CD14-positive monocyte (primary cell): ENCODE measurements at regions not wholly inside any gene's neighbourhood (a gene's known extent, or its start where the extent isn't known, plus 50 kb on each side); places are given as distances from the start of the nearest gene placed in this dataset.
A peak's percentile ranks its signal among the peaks of the same experiment; 100 is the strongest.

ENCODE experiments used
- DNase-seq, 3 donors: peaks; one replicate each; pipeline ENCODE4 v3.0.0-alpha.2; 2011 to 2022
- H2AFZ ChIP-seq: 2 replicates; pipeline ENCODE4 v1.6.0; 2012; ENCODE audit warnings: mild to moderate bottlenecking, low read depth, low read length, inconsistent platforms; ENCODE audit not compliant: insufficient read depth, poor library complexity, severe bottlenecking
- H3K27ac ChIP-seq, 2 donors: 1 replicate in 1 of 2; 2 replicates in 1 of 2; pipeline ENCODE4 v1.5.1; 2012 to 2013; ENCODE audit warnings: low read length in 2 of 2, control low read depth in 1 of 2, inconsistent platforms in 1 of 2, low read depth in 1 of 2, mild to moderate bottlenecking in 1 of 2
- H3K27me3 ChIP-seq, 2 donors: one replicate each; pipeline versions ENCODE4 v1.6.0 to v1.6.1; 2011 to 2013; ENCODE audit warnings: low read length in 2 of 2; ENCODE audit not compliant: control insufficient read depth in 2 of 2, insufficient read depth in 2 of 2
- H3K36me3 ChIP-seq, 2 donors: replicated peaks in 1 of 2; 1 replicate in 1 of 2; 2 replicates in 1 of 2; pipeline versions ENCODE4 v1.5.1 to v1.6.1; 2012 to 2013; ENCODE audit warnings: low read length in 2 of 2, control low read depth in 1 of 2, inconsistent platforms in 1 of 2, mild to moderate bottlenecking in 1 of 2; ENCODE audit not compliant: insufficient read depth in 2 of 2, control insufficient read depth in 1 of 2
- H3K4me1 ChIP-seq, 2 donors: 1 replicate in 1 of 2; 2 replicates in 1 of 2; pipeline versions ENCODE4 v1.5.1 to v1.6.1; 2012 to 2013; ENCODE audit warnings: low read length in 2 of 2, control low read depth in 1 of 2, inconsistent platforms in 1 of 2, mild to moderate bottlenecking in 1 of 2, moderate library complexity in 1 of 2; ENCODE audit not compliant: insufficient read depth in 2 of 2, control insufficient read depth in 1 of 2
- H3K4me2 ChIP-seq: replicated peaks from 2 replicates; pipeline ENCODE3; 2012; ENCODE audit warnings: low read length, moderate library complexity, mild to moderate bottlenecking; ENCODE audit not compliant: poor library complexity, severe bottlenecking; ENCODE audit errors: extremely low read depth
- H3K4me3 ChIP-seq, 3 experiments: fragments of 200-600 bp in 1 of 3; sonication (generic) in 1 of 3; replicated peaks in 1 of 3; 1 replicate in 2 of 3; 2 replicates in 1 of 3; pipeline ENCODE4 v1.5.1; 2011 to 2013; ENCODE audit warnings: low read length in 3 of 3, mild to moderate bottlenecking in 3 of 3, control low read depth in 2 of 3, low read depth in 2 of 3, inconsistent platforms in 1 of 3, moderate library complexity in 1 of 3
- H3K79me2 ChIP-seq: 2 replicates; pipeline ENCODE4 v1.6.0; 2012; ENCODE audit warnings: mild to moderate bottlenecking, control low read depth, inconsistent platforms, low read length, moderate library complexity; ENCODE audit not compliant: insufficient read depth
- H3K9ac ChIP-seq: 2 replicates; pipeline ENCODE4 v1.6.0; 2017; ENCODE audit warnings: low read length, mild to moderate bottlenecking; ENCODE audit not compliant: insufficient read depth, poor library complexity, severe bottlenecking
- H3K9me3 ChIP-seq, 2 donors: replicated peaks in 1 of 2; 1 replicate in 1 of 2; 2 replicates in 1 of 2; pipeline versions ENCODE4 v1.5.1 to v1.6.1; 2012 to 2013; ENCODE audit warnings: low read length in 2 of 2, control low read depth in 1 of 2; ENCODE audit not compliant: control insufficient read depth in 1 of 2, insufficient read depth in 1 of 2
- H4K20me1 ChIP-seq: 2 replicates; pipeline ENCODE4 v1.6.0; 2012; ENCODE audit warnings: mild to moderate bottlenecking, low read length, control low read depth, moderate library complexity; ENCODE audit not compliant: insufficient read depth
- H3K27ac Mint-ChIP-seq, 7 donors: one replicate each; pipeline ENCODE4 v1.8.0; 2020; ENCODE audit warnings: mild to moderate bottlenecking in 7 of 7, mixed read lengths in 7 of 7, moderate library complexity in 6 of 7, inconsistent platforms in 2 of 7
- H3K27me3 Mint-ChIP-seq, 3 donors: one replicate each; pipeline ENCODE4 v1.8.0; 2021 to 2022; ENCODE audit warnings: low read depth in 3 of 3, mild to moderate bottlenecking in 3 of 3, mixed read lengths in 3 of 3, moderate library complexity in 3 of 3, inconsistent platforms in 1 of 3
- H3K36me3 Mint-ChIP-seq, 2 donors: one replicate each; pipeline ENCODE4 v1.8.0; 2020; ENCODE audit warnings: mixed read lengths in 2 of 2, inconsistent platforms in 1 of 2, mild to moderate bottlenecking in 1 of 2
- H3K4me1 Mint-ChIP-seq: one replicate; pipeline ENCODE4 v1.8.0; 2020; ENCODE audit warnings: mild to moderate bottlenecking, mixed read lengths
- H3K4me3 Mint-ChIP-seq, 2 donors: one replicate each; pipeline ENCODE4 v1.8.0; 2020; ENCODE audit warnings: mild to moderate bottlenecking in 2 of 2, mixed read lengths in 2 of 2, moderate library complexity in 1 of 2
- H3K9me3 Mint-ChIP-seq, 7 donors: one replicate each; pipeline ENCODE4 v1.8.0; 2020 to 2022; ENCODE audit warnings: mixed read lengths in 7 of 7, mild to moderate bottlenecking in 6 of 7, moderate library complexity in 6 of 7, inconsistent platforms in 2 of 7
- WGBS: methylation state at CpG from one replicate; pipeline ENCODE4 v1.1.5; 2013; ENCODE audit warnings: missing lambda C conversion rate; ENCODE audit not compliant: insufficient coverage; 5-methylcytosine and 5-hydroxymethylcytosine counted together
- intact Hi-C, 2 donors: fragments of 100-400 bp; cut with micrococcal nuclease; formaldehyde crosslinking; loops; one replicate each; pipeline versions ENCODE4 v1.15.0 to v1.15.1; 2023
- TF ChIP-seq, protein P1 (sequence below): fragments of 200-600 bp; IDR thresholded peaks from one replicate; pipeline ENCODE4 v1.8.0; 2022; ENCODE audit warnings: antibody characterized with exemption, mild to moderate bottlenecking

DNA sequence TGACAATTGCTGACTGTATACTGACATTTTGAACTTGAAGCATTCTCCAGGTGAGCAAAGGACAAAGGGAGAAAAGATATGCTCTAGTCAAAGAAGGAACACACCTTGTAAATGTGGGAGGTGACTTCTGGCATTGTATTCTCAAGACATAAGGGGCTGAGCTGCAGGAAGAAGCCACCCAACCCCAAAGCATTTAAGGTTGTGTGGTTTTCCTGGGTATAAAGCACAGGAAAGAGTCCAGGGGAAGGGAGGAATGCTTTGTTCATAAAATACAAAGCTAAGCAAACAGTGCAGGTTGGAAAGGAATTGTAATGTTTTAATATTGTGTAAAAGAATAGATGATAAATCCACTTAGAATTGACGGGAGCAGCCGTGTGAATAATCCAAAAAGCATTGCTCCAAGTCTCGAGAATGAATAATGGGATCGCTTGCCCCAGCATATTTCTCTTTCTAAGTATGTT, 102.4 kb upstream of the LRIG1 start:
- no peaks in the 10 kb centered on the region for H3K36me3 ChIP-seq
- H3K9me3 ChIP-seq, result no peaks in the 10 kb centered on the region
- TF ChIP-seq, protein P1, sequence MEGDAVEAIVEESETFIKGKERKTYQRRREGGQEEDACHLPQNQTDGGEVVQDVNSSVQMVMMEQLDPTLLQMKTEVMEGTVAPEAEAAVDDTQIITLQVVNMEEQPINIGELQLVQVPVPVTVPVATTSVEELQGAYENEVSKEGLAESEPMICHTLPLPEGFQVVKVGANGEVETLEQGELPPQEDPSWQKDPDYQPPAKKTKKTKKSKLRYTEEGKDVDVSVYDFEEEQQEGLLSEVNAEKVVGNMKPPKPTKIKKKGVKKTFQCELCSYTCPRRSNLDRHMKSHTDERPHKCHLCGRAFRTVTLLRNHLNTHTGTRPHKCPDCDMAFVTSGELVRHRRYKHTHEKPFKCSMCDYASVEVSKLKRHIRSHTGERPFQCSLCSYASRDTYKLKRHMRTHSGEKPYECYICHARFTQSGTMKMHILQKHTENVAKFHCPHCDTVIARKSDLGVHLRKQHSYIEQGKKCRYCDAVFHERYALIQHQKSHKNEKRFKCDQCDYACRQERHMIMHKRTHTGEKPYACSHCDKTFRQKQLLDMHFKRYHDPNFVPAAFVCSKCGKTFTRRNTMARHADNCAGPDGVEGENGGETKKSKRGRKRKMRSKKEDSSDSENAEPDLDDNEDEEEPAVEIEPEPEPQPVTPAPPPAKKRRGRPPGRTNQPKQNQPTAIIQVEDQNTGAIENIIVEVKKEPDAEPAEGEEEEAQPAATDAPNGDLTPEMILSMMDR, result no peak
- no peaks in the 10 kb centered on the region for H3K79me2 ChIP-seq
- no peak overlapping the region for H2AFZ ChIP-seq
- H3K4me2 ChIP-seq, result no peak overlapping the region
- H3K27ac ChIP-seq, result no peak overlapping the region
- H3K27me3 Mint-ChIP-seq, result peaks cover 3 to 8% (median 4%) of the 10 kb centered on the region in 3 donors
- no peak overlapping the region for H3K4me3 Mint-ChIP-seq
- no CpG with 5 or more reads among the region's 4 CpGs for whole genome bisulfite sequencing
- no peak overlapping the region for H3K9ac ChIP-seq
- no peaks in the 10 kb centered on the region for H3K4me1 ChIP-seq
- no peak overlapping the region for H3K4me3 ChIP-seq
- DNase-seq, result no peak
- H4K20me1 ChIP-seq, result no peaks in the 10 kb centered on the region
- H3K27me3 ChIP-seq, result no peaks in the 10 kb centered on the region
- no peaks in the 10 kb centered on the region for H3K36me3 Mint-ChIP-seq
- H3K4me1 Mint-ChIP-seq, result peaks cover 4% of the 10 kb centered on the region
- intact Hi-C loops, result no loop called here
- peaks cover 0 to 2% (median 0%) of the 10 kb centered on the region in 7 donors for H3K9me3 Mint-ChIP-seq
- H3K27ac Mint-ChIP-seq, result no peak overlapping the region

DNA sequence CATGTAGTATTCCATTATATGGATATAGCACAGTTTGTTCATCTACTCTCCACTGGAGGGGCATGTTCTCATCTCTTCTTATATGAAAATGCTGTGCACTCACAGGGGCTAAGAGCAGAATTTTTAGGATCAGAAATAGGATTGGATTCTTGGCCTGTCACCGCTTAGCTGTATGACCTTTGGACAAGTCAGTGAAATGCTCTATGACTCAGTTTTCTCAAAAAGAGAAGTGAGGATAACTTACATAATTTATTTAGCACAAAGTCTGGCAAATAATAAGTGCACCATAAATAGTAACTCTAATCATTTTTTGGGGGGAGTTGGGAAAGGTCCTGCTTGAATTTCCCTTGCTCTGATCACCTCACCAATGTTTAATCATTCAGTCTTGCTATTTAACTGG, 103.7 kb upstream of the LRIG1 start:
- no peaks in the 10 kb centered on the region for H3K79me2 ChIP-seq
- H3K36me3 ChIP-seq, result no peaks in the 10 kb centered on the region
- Mint-ChIP-seq H3K4me1 (peaks cover 4% of the 10 kb centered on the region), H3K27me3 (peaks cover 3 to 7% (median 4%) of the 10 kb centered on the region in 3 donors), H3K4me3 (no peak overlapping the region), H3K36me3 (no peaks in the 10 kb centered on the region), H3K27ac (no peak overlapping the region), H3K9me3 (peaks cover 0 to 5% (median 0%) of the 10 kb centered on the region in 7 donors)
- no peak overlapping the region for H3K9ac ChIP-seq
- DNase-seq, result peak in 2 of 3 donors; percentile 1 to 6
- H2AFZ ChIP-seq, result no peak overlapping the region
- no peaks in the 10 kb centered on the region for H3K9me3 ChIP-seq
- H3K27ac ChIP-seq, result no peak overlapping the region
- TF ChIP-seq, protein P1, result no peak
- no peak overlapping the region for H3K4me3 ChIP-seq
- H3K4me1 ChIP-seq, result no peaks in the 10 kb centered on the region
- no peaks in the 10 kb centered on the region for H4K20me1 ChIP-seq
- no peak overlapping the region for H3K4me2 ChIP-seq
- intact Hi-C loops, result no loop called here
- H3K27me3 ChIP-seq, result no peaks in the 10 kb centered on the region
- WGBS, result no CpG with 5 or more reads among the region's 1 CpG
